HFF-Myc (cell line): ENCODE measurements at regions not wholly inside any gene's neighbourhood (a gene's known extent, or its start where the extent isn't known, plus 50 kb on each side); places are given as distances from the start of the nearest gene placed in this dataset.

Experiments used
- DNase-seq: peaks from one replicate; pipeline ENCODE4 v3.0.0-alpha.2; 2011; ENCODE audit warnings: low read depth; ENCODE audit errors: extremely low read depth
- H3K4me3 ChIP-seq: replicated peaks from 2 replicates; pipeline ENCODE4 v1.5.1; 2011; ENCODE audit warnings: low read depth, mild to moderate bottlenecking, control low read depth, low read length
- TF ChIP-seq, protein P1 (sequence below): IDR thresholded peaks from 2 replicates; pipeline ENCODE4 v1.5.1; 2012; ENCODE audit warnings: mild to moderate bottlenecking, low read depth, low read length, control low read depth; ENCODE audit errors: missing control alignments

DNA sequence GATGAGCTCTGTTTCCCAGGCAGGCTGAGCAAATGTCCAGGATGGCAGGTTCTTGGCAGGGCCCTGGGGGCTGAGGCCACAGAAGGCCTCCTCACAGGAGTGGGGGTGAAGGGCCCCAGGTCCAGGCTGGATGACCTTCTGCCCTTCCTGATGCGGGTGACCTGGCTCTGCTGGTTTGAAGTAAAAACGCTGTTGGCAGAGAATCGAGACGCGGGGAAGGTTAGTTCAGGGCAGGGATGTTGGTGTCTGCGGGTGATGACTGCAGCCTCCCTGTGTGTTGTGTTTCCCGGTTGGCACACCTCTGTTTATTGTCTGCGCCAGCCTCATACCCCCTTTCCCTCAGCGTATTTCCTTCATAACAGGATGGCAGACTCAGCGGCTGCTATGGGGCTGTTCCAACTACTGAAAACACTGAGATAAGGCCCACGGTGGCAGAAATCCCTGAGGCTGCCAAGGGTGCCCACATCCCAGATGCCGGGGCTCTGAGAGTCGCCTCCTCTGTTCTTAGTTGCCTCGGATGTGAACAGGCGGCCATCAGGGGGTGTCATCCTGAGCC lies 104.6 kb downstream of the METRNL start:
- TF ChIP-seq, protein P1, sequence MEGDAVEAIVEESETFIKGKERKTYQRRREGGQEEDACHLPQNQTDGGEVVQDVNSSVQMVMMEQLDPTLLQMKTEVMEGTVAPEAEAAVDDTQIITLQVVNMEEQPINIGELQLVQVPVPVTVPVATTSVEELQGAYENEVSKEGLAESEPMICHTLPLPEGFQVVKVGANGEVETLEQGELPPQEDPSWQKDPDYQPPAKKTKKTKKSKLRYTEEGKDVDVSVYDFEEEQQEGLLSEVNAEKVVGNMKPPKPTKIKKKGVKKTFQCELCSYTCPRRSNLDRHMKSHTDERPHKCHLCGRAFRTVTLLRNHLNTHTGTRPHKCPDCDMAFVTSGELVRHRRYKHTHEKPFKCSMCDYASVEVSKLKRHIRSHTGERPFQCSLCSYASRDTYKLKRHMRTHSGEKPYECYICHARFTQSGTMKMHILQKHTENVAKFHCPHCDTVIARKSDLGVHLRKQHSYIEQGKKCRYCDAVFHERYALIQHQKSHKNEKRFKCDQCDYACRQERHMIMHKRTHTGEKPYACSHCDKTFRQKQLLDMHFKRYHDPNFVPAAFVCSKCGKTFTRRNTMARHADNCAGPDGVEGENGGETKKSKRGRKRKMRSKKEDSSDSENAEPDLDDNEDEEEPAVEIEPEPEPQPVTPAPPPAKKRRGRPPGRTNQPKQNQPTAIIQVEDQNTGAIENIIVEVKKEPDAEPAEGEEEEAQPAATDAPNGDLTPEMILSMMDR = no peak
- no peak for DNase-seq
- H3K4me3 ChIP-seq = no peak overlapping the region

DNA sequence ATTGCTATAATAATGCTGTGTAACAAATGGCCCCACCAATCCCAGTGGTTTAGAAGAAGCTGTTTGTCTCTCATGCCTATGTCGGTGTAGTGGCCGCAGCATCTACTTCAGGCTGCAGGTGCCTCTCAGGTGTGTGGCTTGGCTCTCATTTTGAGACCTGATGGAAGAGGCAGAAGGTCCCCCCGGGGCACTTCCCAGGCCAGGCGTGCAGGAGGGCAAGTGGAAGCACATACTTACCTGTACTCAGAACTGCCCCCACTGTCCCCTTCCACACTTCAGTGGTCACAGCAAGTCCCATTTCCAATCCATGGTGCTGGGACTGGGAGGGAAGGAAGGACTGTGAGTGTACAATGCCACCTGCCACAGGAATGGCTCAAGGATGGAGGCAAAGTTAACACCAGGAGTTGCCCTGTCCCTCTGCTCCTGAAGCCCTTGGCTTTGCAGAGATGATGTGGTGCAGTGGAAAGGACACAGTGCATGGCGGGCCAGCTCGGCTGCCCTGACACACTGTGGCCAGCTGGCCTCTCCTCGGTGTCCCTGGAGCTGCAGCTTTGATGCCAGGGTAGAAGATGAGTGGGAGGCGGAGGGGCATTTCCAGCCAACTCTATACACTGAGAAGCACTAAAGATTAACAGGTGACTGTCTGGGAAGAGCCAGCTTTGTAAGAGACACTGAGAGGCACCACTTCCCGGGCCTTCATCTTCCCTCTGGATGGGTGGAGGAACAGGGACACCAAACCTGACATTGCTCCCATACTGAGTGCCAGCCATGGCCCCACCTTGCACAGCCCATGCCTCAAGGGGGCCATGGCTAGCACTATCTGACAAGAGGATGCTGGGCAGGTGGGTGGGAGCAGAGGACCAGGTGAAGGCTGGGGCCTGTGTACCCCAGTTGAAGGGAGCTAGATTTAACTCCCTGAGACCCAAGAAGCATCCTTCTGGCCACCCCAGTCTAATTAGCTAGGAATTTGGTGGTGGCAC lies 105.9 kb downstream of the METRNL start:
- DNase-seq = no peak
- H3K4me3 ChIP-seq = no peak overlapping the region
- TF ChIP-seq, protein P1 = no peak

DNA sequence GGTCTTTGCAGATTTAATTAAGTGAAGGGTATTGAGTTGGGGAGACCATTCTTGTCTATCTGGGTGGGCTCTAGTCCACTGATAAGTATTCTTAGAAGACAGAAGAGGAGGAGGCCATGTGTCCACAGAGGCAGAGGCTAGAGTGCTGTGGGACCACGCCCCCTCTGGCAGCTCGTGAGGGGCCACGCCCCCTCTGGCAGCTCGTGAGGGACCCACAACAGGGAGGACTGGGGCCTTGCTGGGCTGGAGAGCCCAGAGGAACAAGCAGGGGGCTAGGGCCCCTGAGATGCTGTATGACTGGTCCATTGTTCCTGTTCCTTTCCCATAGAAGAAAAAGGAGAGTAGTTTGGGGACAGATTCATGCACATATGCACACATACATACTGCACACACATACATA lies 106.8 kb downstream of the METRNL start:
- no peak overlapping the region for H3K4me3 ChIP-seq
- no peak for DNase-seq

DNA sequence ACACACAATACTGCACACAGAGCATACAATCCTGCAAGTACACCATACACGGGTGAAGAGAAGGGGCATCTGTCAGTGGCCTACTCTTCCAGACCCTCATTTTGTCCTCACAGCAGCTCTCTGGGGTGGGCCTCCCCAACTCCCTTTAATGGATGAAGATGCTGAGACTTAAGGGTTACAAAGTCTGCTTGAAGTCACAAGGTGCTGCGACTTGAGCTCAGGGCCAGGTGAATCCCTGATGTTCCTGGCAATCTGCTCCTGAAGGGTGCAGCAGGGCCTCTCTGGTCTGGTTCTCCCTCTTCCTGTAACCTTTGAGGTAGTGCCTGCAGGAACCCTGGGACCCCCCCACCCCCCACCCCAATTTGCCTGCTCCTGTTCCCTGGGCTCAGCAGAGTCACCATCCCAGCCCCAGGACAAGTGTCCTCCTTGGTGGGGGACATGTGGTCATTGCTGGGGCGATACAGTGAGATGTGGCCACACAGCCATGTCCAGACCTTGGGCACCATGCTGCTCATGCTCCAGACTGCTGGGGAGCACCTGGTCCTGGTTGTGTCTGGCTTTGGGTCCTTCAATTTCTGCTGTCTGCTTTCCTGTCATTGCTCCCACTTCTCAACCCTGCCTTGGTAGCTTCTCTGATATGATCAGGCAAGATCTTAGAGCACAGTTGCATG lies 107.5 kb downstream of the METRNL start:
- TF ChIP-seq, protein P1 = no peak
- no peak for DNase-seq
- H3K4me3 ChIP-seq = no peak overlapping the region

More for the DNA sequence above, 106.8 kb downstream of the METRNL start:
- TF ChIP-seq, protein P1 = no peak

DNA sequence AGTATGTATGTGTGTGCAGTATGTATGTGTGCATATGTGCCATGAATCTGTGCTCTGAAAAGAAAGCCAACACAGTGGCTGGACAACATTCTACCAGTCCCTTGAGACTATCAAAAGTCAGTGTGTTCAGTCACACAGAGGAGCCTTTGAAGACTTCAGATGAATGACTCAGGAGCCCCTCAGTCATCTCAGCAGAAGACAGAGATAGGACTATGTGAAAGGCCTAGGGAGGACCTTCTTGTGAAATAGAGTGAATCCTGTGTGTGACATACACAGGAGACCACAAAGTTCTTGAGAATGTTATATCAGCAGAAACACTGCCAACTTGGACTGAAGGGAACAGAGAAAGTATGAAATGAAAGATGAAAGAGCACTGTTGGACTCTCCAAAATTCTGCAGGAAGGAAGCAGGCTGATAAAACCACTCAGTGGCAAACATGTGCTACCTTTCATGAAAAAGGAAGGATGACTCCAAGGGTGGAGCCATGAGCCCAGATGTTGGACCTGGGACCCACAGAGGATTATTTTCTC lies 108.4 kb downstream of the METRNL start:
- DNase-seq = no peak
- TF ChIP-seq, protein P1 = no peak
- no peak overlapping the region for H3K4me3 ChIP-seq
